ENCODE measurements at regions not wholly inside any gene's neighbourhood (a gene's known extent, or its start where the extent isn't known, plus 50 kb on each side); places are given as distances from the start of the nearest gene placed in this dataset.
"Not testable (repeated sequence)": the region's sequence is repeated elsewhere in the genome, so short reads cannot be mapped to it uniquely, and the experiment has no call there.

DNA sequence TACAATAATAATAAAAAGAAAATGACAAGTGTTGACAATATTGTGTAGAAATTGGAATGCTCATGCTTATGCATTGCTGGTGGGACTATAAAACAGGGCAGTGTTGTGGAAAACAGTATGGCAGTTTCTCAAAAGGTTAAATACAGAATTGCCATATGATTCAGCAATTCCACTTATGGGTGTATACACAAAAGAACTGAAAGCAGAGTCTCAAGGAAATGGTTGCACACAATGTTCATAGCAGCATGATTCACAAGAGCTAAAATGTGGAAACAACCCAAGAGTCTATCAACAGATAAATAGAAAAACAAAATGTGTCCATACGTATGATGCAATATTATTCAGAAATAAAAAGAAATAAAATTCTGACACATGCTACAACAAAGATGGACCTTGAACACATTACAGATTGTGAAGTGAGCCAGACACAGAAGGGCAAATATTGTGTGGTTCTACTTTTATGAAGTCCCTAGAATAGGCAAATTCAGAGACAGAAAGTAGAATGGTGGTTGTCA, 64.8 kb upstream of the GRM8 start:
- Histone ChIP-seq H4K20me1 (ENCODE audit: low read length) (no peaks in the 10 kb centered on the region), H3K27me3 (ENCODE audit: low read length) (peaks cover 20% of the 10 kb centered on the region; the same call in 1 of the 2 replicates), H3K4me3 (ENCODE audit: low read length) (no peak overlapping the region), H2AFZ (ENCODE audit: low read length) (no peak overlapping the region), H3K4me1 (ENCODE audit: insufficient read depth, low read length) (no peaks in the 10 kb centered on the region), H3K79me2 (ENCODE audit: low read length) (no peaks in the 10 kb centered on the region), H3K9me2 (replicated peaks; ENCODE audit: low read length) (no peaks in the 10 kb centered on the region), H3K36me3 (ENCODE audit: low read depth, low read length) (no peaks in the 10 kb centered on the region), H3K9ac (ENCODE audit: low read length) (no peak overlapping the region), H3K4me2 (ENCODE audit: low read length) (no peak overlapping the region), H3F3A (ENCODE audit: low read length, unreplicated experiment) (no peaks in the 10 kb centered on the region), H3K9me3 (ENCODE audit: low read length) (no peaks in the 10 kb centered on the region), H3K27ac (ENCODE audit: low read length) (no peak overlapping the region)
- no TSS peak for BruUV-seq (replicated peaks)
- POLR2A ChIA-PET (ENCODE audit: unreplicated experiment) = interaction anchor here (0.5 kb wide), 1 partner anchor 1476 kb away, joined by 9 read pairs; no protein-coding TSS in a partner anchor
- intact Hi-C loops (cut with micrococcal nuclease) = no loop called here
- DNase-seq (no peak), ATAC-seq (no peak)
- CTCF ChIA-PET = no interaction called here
- TF ChIP-seq CTCF (conservative IDR thresholded peaks at IDR 0.05; ENCODE audit: low read depth, low read length) (no peak), EZH2 (IDR thresholded peaks at IDR 0.05; ENCODE audit: low read length, unreplicated experiment) (no peak), EZH2phosphoT487 (IDR thresholded peaks at IDR 0.05; ENCODE audit: borderline replicate concordance, low read length) (no peak)

GRCh38 chr7:127316819-127317218, 64.1 kb upstream of the GRM8 start:
- CTCF ChIA-PET; H3K79me2 ChIP-seq (ENCODE audit: low read length); ATAC-seq; POLR2A ChIA-PET (ENCODE audit: unreplicated experiment); H3K9me2 ChIP-seq (replicated peaks; ENCODE audit: low read length); DNase-seq; H3K4me1 ChIP-seq (ENCODE audit: insufficient read depth, low read length); H3K4me2 ChIP-seq (ENCODE audit: low read length); H2AFZ ChIP-seq (ENCODE audit: low read length); H3K9me3 ChIP-seq (ENCODE audit: low read length); H3K36me3 ChIP-seq (ENCODE audit: low read depth, low read length); intact Hi-C loops (cut with micrococcal nuclease); H3K27ac ChIP-seq (ENCODE audit: low read length); H4K20me1 ChIP-seq (ENCODE audit: low read length); H3F3A ChIP-seq (ENCODE audit: low read length, unreplicated experiment); H3K4me3 ChIP-seq (ENCODE audit: low read length); H3K9ac ChIP-seq (ENCODE audit: low read length); BruUV-seq (replicated peaks): not testable (repeated sequence)
- peaks cover 13% of the 10 kb centered on the region; the same call in 1 of the 2 replicates for H3K27me3 ChIP-seq (ENCODE audit: low read length)

GRCh38 chr7:127304087-127304486, 51.3 kb upstream of the GRM8 start:
- H4K20me1 ChIP-seq (ENCODE audit: low read length) = no peaks in the 10 kb centered on the region
- intact Hi-C loops (cut with micrococcal nuclease) = no loop called here
- no peaks in the 10 kb centered on the region for H3K79me2 ChIP-seq (ENCODE audit: low read length)
- no peaks in the 10 kb centered on the region for H3K36me3 ChIP-seq (ENCODE audit: low read depth, low read length)
- H3K9me2 ChIP-seq (replicated peaks; ENCODE audit: low read length) = no peaks in the 10 kb centered on the region
- CTCF ChIA-PET = no interaction called here
- no peak overlapping the region for H3K4me3 ChIP-seq (ENCODE audit: low read length)
- H3K4me1 ChIP-seq (ENCODE audit: insufficient read depth, low read length) = no peaks in the 10 kb centered on the region
- no peak overlapping the region for H3K9ac ChIP-seq (ENCODE audit: low read length)
- no peaks in the 10 kb centered on the region for H3K27me3 ChIP-seq (ENCODE audit: low read length)
- H3K27ac ChIP-seq (ENCODE audit: low read length) = no peak overlapping the region
- no peak for ATAC-seq
- POLR2A ChIA-PET (ENCODE audit: unreplicated experiment) = no interaction called here
- no peaks in the 10 kb centered on the region for H3K9me3 ChIP-seq (ENCODE audit: low read length)
- H3F3A ChIP-seq (ENCODE audit: low read length, unreplicated experiment) = no peaks in the 10 kb centered on the region
- BruUV-seq (replicated peaks) = no TSS peak
- TF ChIP-seq CTCF (conservative IDR thresholded peaks at IDR 0.05; ENCODE audit: low read depth, low read length) = no peak
- no peak for TF ChIP-seq EZH2phosphoT487 (IDR thresholded peaks at IDR 0.05; ENCODE audit: borderline replicate concordance, low read length)
- TF ChIP-seq EZH2 (IDR thresholded peaks at IDR 0.05; ENCODE audit: low read length, unreplicated experiment) = no peak
- H3K4me2 ChIP-seq (ENCODE audit: low read length) = no peak overlapping the region
- no peak overlapping the region for H2AFZ ChIP-seq (ENCODE audit: low read length)
- no peak for DNase-seq

Measured in PC-3 (cell line).